Posterior vena cava (tissue), 2 donors: ENCODE measurements at regions not wholly inside any gene's neighbourhood (a gene's known extent, or its start where the extent isn't known, plus 50 kb on each side); places are given as distances from the start of the nearest gene placed in this dataset.
A peak's percentile ranks its signal among the peaks of the same experiment; 100 is the strongest.
"Not testable (repeated sequence)": the region's sequence is repeated elsewhere in the genome, so short reads cannot be mapped to it uniquely, and the experiment has no call there.

Source experiments
- DNase-seq: peaks from one replicate; pipeline ENCODE4 v3.0.0-alpha.2; 2020; ENCODE audit warnings: low spot score
- intact Hi-C, 2 donors: fragments of 100-400 bp; cut with DNase I; formaldehyde crosslinking; loops; one replicate each; pipeline versions ENCODE4 v1.14.1 to v1.14.2; 2022 to 2023
- donor health status: DM: yes; HTN: yes; CAD: no.
- donor health status: DM: yes; HTN: yes; CAD: no.

- intact Hi-C loops, result loop anchor here in 1 of 2 donors (10.0 kb wide), 1 partner anchor 372 kb away; no protein-coding TSS in a partner anchor
- DNase-seq, result not testable (repeated sequence)
Observed at GRCh38 chr12:14242825-14243224, 122.7 kb upstream of the ATF7IP start.

- intact Hi-C loops, result loop anchor here in 1 of 2 donors (10.0 kb wide), 1 partner anchor 371 kb away; no protein-coding TSS in a partner anchor
- DNase-seq, result no peak
Observed at GRCh38 chr12:14243941-14244340, 121.5 kb upstream of the ATF7IP start.

DNA sequence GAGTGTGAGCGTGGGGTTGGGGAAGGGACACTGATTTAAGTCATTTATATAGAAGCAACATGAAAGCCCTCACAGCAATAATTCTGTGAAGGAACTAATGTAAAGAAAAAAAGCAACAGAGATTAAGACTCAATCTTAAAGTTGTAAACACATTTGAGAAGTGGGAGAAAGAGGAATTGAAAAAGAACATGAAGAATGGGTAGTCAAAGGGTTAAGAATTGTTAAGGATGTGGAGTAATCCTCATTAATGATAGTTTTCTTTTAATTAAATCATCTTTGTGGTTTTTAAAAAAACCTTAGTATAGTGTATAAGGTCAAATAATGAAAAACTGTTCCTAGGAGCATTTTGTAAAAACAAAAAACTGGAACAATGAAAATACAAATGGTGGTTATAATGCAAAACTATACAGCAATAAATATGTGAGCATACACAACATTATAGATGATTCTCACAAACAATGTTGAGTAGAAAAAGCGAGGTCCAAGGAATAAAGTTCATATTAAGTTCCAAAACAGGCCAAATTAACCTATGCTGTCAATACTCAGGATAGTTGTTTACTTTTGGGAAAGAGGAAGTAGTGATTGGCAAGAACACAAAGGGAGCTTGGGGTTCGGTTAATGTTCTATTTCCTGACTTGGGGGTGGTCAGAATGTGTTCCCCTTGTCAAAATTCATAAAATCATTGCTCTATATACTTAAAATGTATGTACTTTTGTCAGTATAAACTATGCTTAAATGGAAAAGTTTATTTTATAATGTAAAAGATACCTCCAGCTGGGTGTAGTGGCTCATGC, 120.4 kb upstream of the ATF7IP start:
- intact Hi-C loops, result loop anchor here in 1 of 2 donors (10.0 kb wide), 1 partner anchor 370 kb away; no protein-coding TSS in a partner anchor

DNA sequence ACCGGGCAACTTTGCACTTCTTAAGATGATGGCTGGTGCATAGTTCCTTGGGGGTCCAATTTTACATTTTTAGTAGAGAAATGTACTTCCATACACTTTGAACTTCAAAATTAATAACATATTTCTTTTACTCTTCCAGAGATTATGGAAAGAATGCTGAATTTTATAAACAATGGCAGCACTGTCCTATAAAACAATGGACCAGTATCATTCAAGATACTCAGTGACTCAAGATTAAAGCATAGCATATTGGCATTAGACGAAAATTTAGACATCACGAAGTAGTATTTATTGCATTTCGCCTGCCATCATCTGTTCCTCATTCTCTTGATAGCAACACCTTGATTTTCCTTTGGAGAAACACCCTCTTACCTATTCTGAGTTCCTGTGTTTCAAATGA, 118.3 kb upstream of the ATF7IP start:
- no peak for DNase-seq
- intact Hi-C loops, result loop anchor here in 1 of 2 donors (10.0 kb wide), 1 partner anchor 368 kb away; no protein-coding TSS in a partner anchor

More for the DNA sequence above, 120.4 kb upstream of the ATF7IP start:
- no peak for DNase-seq

GRCh38 chr12:14249368-14249767, 116.1 kb upstream of the ATF7IP start:
- no peak for DNase-seq
- intact Hi-C loops, result loop anchor here in 1 of 2 donors (10.0 kb wide), 1 partner anchor 365 kb away; no protein-coding TSS in a partner anchor

GRCh38 chr12:14252697-14253096, 112.8 kb upstream of the ATF7IP start:
- intact Hi-C loops, result loop anchor here in 1 of 2 donors (5.0 to 10.0 kb wide), 2 partner anchors 132 to 1915 kb away; no protein-coding TSS in a partner anchor
- no peak for DNase-seq

DNA sequence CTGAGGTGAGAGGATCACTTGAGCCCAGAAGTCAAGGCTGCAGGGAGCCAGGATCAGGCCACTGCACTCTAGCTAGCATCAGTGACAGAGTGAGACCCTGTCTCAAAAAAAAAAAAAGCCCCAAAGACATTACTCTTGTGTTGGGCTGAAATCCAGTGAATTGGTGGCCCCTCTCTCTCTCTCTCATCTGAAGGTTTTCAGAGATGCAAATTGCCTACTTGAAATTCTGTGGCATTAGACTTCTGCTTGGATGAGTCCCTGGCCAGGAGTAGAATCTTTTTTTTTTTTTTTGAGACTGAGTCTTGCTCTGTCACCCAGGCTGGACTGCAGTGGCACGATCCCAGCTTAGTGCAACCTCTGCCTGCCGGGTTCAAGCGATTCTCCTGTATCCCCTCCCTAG, 112.0 kb upstream of the ATF7IP start:
- DNase-seq, result no peak
- intact Hi-C loops, result loop anchor here in 1 of 2 donors (5.0 to 10.0 kb wide), 2 partner anchors 131 to 1914 kb away; no protein-coding TSS in a partner anchor

DNA sequence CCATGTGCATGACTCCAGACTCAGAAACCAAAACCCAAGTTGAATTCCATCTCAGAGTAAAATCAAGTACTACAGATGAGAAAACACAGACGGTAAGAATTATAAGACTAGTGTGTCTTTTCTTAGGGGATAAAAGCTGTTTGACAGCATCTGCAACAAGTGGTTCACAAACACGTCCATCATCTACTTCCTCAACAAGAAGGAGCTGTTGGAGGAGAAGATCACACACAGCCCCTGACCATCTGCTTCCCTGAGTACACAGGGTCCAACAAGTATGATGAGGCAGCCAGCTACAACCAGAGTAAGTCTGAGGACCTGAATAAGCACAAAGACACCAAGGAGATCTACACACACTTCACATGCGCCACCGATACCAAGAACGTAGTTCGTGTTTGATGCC, 110.7 kb upstream of the ATF7IP start:
- intact Hi-C loops, result loop anchor here (5.0 to 10.0 kb wide), 3 partner anchors 113 to 1913 kb away; partner anchors contain the start of gene ATF7IP (in 1 of the 2)
- DNase-seq, result no peak

DNA sequence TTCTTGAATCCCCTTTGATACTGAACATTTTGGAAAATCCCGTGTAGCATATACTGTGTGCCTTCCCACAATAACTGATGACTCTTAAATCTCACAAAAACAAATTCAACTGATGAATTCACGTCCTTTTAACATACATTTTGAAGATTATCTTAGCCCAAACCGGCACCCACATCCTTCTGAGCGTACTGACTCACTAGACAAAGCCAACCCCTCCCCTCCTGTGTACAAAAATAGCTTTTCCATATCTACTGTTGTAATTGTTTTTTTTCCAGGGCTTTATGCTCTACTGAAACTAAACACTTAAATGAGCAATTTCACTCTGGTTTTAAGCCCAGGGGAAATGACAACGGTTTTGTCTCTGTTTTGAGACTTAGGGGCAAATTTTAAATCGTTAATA, 109.4 kb upstream of the ATF7IP start:
- DNase-seq, result no peak
- intact Hi-C loops, result loop anchor here (5.0 to 10.0 kb wide), 2 partner anchors 111 to 129 kb away; partner anchors contain the start of gene ATF7IP (in 1 of the 2)

- intact Hi-C loops, result loop anchor here (5.0 to 10.0 kb wide), 2 partner anchors 111 to 128 kb away; partner anchors contain the start of gene ATF7IP (in 1 of the 2)
- peak; percentile 93 for DNase-seq
Observed at GRCh38 chr12:14256555-14257169, 108.8 kb upstream of the ATF7IP start.

GRCh38 chr12:14257303-14257733, 108.2 kb upstream of the ATF7IP start:
- no peak for DNase-seq
- intact Hi-C loops, result loop anchor here (5.0 to 10.0 kb wide), 2 partner anchors 110 to 127 kb away; partner anchors contain the start of gene ATF7IP (in 1 of the 2)

DNA sequence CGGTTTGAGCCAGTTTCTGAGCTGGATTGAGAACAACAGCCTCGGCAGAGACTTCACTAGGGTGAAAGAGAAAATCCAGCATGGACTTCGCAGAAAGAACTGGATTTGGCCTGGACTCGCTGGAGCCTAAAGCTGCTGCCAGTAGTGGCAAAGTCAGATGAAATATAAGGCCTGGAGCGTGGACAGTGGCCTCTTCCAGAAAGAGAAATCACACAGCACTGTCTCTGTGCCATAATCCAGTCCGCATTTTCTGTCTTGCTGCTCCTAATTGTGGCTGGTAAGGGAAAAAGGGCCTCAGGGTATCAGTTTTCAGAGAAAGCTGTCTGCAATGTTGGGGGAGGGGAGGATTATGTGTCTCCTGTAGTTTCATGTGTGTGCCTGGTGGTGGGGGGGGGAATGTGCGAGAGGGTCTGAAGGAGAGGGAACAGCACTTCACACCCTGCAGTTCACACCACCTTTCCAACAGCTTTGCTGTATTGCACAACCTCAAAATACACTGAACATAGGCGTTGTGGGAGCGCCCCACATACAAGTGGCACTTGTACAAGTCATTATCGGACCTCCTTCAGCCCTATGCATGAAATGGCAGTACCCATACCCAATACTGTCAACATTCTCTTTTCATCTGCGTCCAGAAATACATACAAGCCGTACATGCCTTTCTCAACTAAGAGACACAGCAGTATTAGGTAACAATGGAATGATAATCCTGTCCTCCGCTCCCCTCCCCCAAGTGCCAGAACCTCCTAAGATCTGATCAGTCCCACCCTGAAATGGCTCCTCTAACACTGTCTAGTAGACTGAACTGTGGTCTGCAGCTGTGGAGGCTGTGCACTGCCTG, 107.5 kb upstream of the ATF7IP start:
- intact Hi-C loops, result loop anchor here (5.0 to 10.0 kb wide), 2 partner anchors 109 to 127 kb away; partner anchors contain the start of gene ATF7IP (in 1 of the 2)
- DNase-seq, result peak; percentile 97

DNA sequence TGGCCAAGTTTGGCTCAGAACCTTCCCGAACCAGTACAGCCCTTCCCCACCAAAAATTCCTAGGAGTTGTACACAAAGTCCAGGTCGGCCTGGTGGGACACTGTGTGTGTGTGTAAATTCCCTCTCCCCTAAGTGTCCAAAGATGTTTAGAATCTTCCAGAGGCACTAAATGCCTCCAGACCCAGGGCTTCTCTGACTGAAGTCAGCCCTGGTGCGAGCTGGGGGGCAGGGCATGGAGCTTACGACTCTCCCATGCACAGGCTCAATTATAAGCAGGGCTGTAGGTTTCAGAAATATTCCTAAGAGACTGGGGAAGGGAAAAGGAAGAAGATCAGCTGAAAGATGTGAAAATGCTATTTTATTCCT, 106.9 kb upstream of the ATF7IP start:
- DNase-seq, result no peak
- intact Hi-C loops, result loop anchor here (5.0 to 10.0 kb wide), 2 partner anchors 109 to 126 kb away; partner anchors contain the start of gene ATF7IP (in 1 of the 2)

GRCh38 chr12:14259481-14260010, 105.9 kb upstream of the ATF7IP start:
- no peak for DNase-seq
- intact Hi-C loops, result loop anchor here (5.0 to 10.0 kb wide), 2 partner anchors 108 to 125 kb away; partner anchors contain the start of gene ATF7IP (in 1 of the 2)

DNA sequence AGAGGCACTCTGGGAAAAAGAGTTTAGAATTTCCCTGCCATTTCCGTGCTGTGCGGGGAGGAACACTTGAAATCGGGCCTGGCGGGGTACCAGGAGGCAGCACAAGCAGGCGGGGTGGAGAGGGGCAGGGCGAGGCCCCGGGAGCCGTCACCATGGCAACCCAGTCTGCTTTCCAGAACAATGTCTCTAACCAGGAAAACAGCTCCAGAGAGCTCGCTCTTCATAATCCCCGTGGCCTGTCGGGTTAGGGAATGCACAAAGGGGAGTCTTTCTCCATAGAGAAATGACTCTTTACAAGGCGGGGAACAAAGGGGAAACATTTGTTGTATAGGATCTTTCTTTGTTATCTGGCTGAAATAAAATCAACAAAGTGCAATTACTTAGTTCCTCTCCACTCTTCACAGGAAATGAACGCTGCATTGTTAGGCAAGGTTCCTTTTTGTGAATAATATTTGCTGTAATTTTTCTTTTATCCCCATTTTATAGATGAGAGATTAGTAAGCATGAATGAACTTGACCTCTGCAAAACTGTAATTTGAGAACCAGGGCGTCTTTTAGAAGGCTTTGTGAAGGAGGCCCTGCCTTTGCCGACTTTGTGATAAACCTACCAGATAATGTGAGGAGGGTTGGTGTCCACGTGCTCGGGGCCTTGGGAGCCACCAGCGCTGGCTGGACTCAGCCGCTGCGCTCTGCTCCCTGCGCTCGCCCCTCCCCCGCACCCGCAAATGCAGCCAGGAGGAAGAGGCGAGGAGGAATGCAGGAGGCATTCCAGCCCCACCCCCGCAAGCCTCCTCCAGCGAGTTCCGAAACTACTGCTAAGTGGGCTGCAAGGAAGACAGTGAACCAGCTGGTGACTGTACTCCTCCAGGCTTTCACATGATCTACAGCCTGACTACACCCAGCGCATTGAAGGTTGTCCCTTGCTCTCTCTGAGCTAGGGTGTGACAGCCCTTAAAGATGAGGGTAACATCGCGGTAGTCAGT, 105.2 kb upstream of the ATF7IP start:
- peak; percentile 97 for DNase-seq
- intact Hi-C loops, result no loop called here

- no peak for DNase-seq
Observed at GRCh38 chr12:14261096-14261495, 104.4 kb upstream of the ATF7IP start.

GRCh38 chr12:14261861-14262260, 103.6 kb upstream of the ATF7IP start:
- intact Hi-C loops, result no loop called here
- no peak for DNase-seq

More at GRCh38 chr12:14261096-14261495, 104.4 kb upstream of the ATF7IP start:
- intact Hi-C loops, result no loop called here
